ENCODE measurements at regions not wholly inside any gene's neighbourhood (a gene's known extent, or its start where the extent isn't known, plus 50 kb on each side); places are given as distances from the start of the nearest gene placed in this dataset.
"Not testable (repeated sequence)": the region's sequence is repeated elsewhere in the genome, so short reads cannot be mapped to it uniquely, and the experiment has no call there.

DNA sequence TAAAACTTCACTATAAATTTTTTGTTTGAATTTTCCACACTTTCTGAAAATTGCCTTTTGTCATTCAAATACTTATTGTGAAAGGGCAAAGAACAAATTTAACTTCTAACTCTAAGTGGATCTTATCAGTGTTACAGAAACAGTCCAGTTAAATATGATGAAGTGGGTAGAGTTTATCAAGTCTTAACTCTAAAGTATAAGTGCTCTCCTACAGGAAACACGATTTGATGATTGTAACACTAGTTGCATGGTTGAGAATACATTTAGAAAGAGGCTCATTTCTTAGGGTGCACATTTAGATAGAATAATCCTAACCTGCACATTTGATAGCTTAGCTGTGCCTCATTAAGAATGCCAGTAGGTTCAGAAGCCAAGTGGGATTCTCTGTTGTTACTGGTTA is 838.3 kb upstream of the ATXN7L3B start:
- WGBS, 2 experiments (ENCODE audit: low coverage in 1 of 2, low lambda C conversion rate in 2 of 2, missing lambda C conversion rate in 2 of 2) = 0 to 3% methylated on average over 1 of the region's 1 CpG
- H3K4me3 ChIP-seq = no peak overlapping the region
- H3K4me2 ChIP-seq (ENCODE audit: unreplicated experiment) = no peak overlapping the region
- H3K9me3 ChIP-seq (ENCODE audit: low read depth) = no peaks in the 10 kb centered on the region
- no peaks in the 10 kb centered on the region for H3K9me2 ChIP-seq (ENCODE audit: insufficient read depth)
- no peak overlapping the region for H2AFZ ChIP-seq
- H3K36me3 ChIP-seq (ENCODE audit: low read depth) = no peaks in the 10 kb centered on the region
- no peaks in the 10 kb centered on the region for H3K4me1 ChIP-seq (ENCODE audit: insufficient read depth)
- no peak overlapping the region for H3K27ac ChIP-seq
- H3F3A ChIP-seq (ENCODE audit: insufficient read depth) = no peaks in the 10 kb centered on the region
- no peaks in the 10 kb centered on the region for H4K20me1 ChIP-seq (ENCODE audit: insufficient read depth)
- no peak for TF ChIP-seq EZH2phosphoT487 (IDR thresholded peaks at IDR 0.05; ENCODE audit: insufficient read depth, low read depth)
- H3K9ac ChIP-seq = no peak overlapping the region
- in situ Hi-C loops (cut with MboI) = no loop called here
- H3K27me3 ChIP-seq (replicated peaks; ENCODE audit: insufficient read depth) = no peaks in the 10 kb centered on the region
- no peaks in the 10 kb centered on the region for H3K79me2 ChIP-seq (ENCODE audit: insufficient read depth)
- DNase-seq = no peak

GRCh38 chr12:73714655-73715054 is 823.0 kb upstream of the ATXN7L3B start:
- H3K27ac ChIP-seq = no peak overlapping the region
- WGBS, 2 experiments (ENCODE audit: low coverage in 1 of 2, low lambda C conversion rate in 2 of 2, missing lambda C conversion rate in 2 of 2) = 24 to 40% methylated on average over 2 of the region's 2 CpGs

DNA sequence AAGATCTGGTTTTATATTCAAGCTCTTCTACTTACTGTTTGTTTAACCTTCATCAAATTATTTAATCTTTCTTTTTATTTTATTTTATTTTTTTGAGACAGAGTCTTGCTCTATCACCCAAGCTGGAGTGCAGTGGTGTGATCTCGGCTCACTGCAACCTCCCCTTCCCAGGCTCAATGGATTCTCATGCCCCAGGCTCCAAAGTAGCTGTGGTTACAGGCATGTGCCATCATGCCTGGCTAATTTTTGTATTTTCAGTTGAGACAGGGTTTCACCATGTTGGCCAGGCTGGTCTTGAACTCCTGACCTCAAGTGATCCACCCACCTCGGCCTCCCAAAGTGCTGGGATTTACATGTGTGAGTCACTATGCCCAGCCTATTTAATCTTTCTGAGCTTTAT is 821.5 kb upstream of the ATXN7L3B start:
- H3K4me2 ChIP-seq (ENCODE audit: unreplicated experiment); H3K27me3 ChIP-seq (replicated peaks; ENCODE audit: insufficient read depth); H3K36me3 ChIP-seq (ENCODE audit: low read depth); H3K79me2 ChIP-seq (ENCODE audit: insufficient read depth); H4K20me1 ChIP-seq (ENCODE audit: insufficient read depth); H3K4me3 ChIP-seq; H3K9me3 ChIP-seq (ENCODE audit: low read depth); H3F3A ChIP-seq (ENCODE audit: insufficient read depth); in situ Hi-C loops (cut with MboI); H2AFZ ChIP-seq; H3K4me1 ChIP-seq (ENCODE audit: insufficient read depth); H3K9me2 ChIP-seq (ENCODE audit: insufficient read depth); H3K9ac ChIP-seq; DNase-seq; H3K27ac ChIP-seq: not testable (repeated sequence)
- WGBS, 2 experiments (ENCODE audit: low coverage in 1 of 2, low lambda C conversion rate in 2 of 2, missing lambda C conversion rate in 2 of 2) = 8 to 9% methylated on average over 2 of the region's 2 CpGs

More at GRCh38 chr12:73714655-73715054, 823.0 kb upstream of the ATXN7L3B start:
- no peak overlapping the region for H3K4me2 ChIP-seq (ENCODE audit: unreplicated experiment)
- H4K20me1 ChIP-seq (ENCODE audit: insufficient read depth) = no peaks in the 10 kb centered on the region
- no peaks in the 10 kb centered on the region for H3K9me3 ChIP-seq (ENCODE audit: low read depth)
- DNase-seq = no peak
- no peaks in the 10 kb centered on the region for H3K4me1 ChIP-seq (ENCODE audit: insufficient read depth)
- no peaks in the 10 kb centered on the region for H3K9me2 ChIP-seq (ENCODE audit: insufficient read depth)
- no peak overlapping the region for H3K4me3 ChIP-seq
- no peak overlapping the region for H3K9ac ChIP-seq
- no peak overlapping the region for H2AFZ ChIP-seq
- no peaks in the 10 kb centered on the region for H3K27me3 ChIP-seq (replicated peaks; ENCODE audit: insufficient read depth)
- no peaks in the 10 kb centered on the region for H3K36me3 ChIP-seq (ENCODE audit: low read depth)
- no peak for TF ChIP-seq EZH2phosphoT487 (IDR thresholded peaks at IDR 0.05; ENCODE audit: insufficient read depth, low read depth)
- in situ Hi-C loops (cut with MboI) = no loop called here
- H3F3A ChIP-seq (ENCODE audit: insufficient read depth) = no peaks in the 10 kb centered on the region
- H3K79me2 ChIP-seq (ENCODE audit: insufficient read depth) = no peaks in the 10 kb centered on the region

GRCh38 chr12:73719223-73719622 is 818.4 kb upstream of the ATXN7L3B start:
- Histone ChIP-seq H3K4me3 (no peak overlapping the region), H3K27me3 (replicated peaks; ENCODE audit: insufficient read depth) (no peaks in the 10 kb centered on the region), H3K9me3 (ENCODE audit: low read depth) (no peaks in the 10 kb centered on the region), H3K79me2 (ENCODE audit: insufficient read depth) (no peaks in the 10 kb centered on the region), H3K4me2 (ENCODE audit: unreplicated experiment) (no peak overlapping the region), H4K20me1 (ENCODE audit: insufficient read depth) (no peaks in the 10 kb centered on the region), H3K9me2 (ENCODE audit: insufficient read depth) (no peaks in the 10 kb centered on the region), H3K4me1 (ENCODE audit: insufficient read depth) (no peaks in the 10 kb centered on the region), H3K27ac (no peak overlapping the region), H3F3A (ENCODE audit: insufficient read depth) (no peaks in the 10 kb centered on the region), H2AFZ (no peak overlapping the region), H3K9ac (no peak overlapping the region), H3K36me3 (ENCODE audit: low read depth) (no peaks in the 10 kb centered on the region)
- in situ Hi-C loops (cut with MboI) = no loop called here
- 16 to 26% methylated on average over 5 of the region's 5 CpGs for WGBS, 2 experiments (ENCODE audit: low coverage in 1 of 2, low lambda C conversion rate in 2 of 2, missing lambda C conversion rate in 2 of 2)
- TF ChIP-seq EZH2 (IDR thresholded peaks at IDR 0.05; ENCODE audit: insufficient read depth, poor library complexity, severe bottlenecking) = no peak
- DNase-seq = no peak

DNA sequence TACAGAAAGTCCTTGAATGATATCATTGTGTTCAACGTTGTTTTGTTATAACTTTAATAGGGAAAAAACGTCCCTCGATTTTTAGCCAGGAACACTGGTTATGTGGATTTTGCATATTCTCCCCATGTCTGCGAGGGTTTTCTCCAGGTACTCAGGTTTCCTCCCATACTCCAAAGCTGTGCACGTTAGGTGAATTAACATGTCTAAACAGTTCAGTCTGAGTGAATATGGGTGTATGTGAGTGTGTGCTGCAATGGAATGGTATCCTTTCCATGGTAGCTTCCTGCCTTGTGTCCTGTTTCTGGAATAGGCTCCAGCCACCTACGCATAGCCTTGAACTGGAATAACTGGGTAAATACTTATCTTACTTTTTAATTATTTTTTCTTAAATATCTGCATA is 810.8 kb upstream of the ATXN7L3B start:
- no peaks in the 10 kb centered on the region for H3K79me2 ChIP-seq (ENCODE audit: insufficient read depth)
- no peaks in the 10 kb centered on the region for H3F3A ChIP-seq (ENCODE audit: insufficient read depth)
- in situ Hi-C loops (cut with MboI) = no loop called here
- no peak overlapping the region for H2AFZ ChIP-seq
- H3K9me2 ChIP-seq (ENCODE audit: insufficient read depth) = no peaks in the 10 kb centered on the region
- no peaks in the 10 kb centered on the region for H3K9me3 ChIP-seq (ENCODE audit: low read depth)
- WGBS, 2 experiments (ENCODE audit: low coverage in 1 of 2, low lambda C conversion rate in 2 of 2, missing lambda C conversion rate in 2 of 2) = 14 to 17% methylated on average over 6 of the region's 6 CpGs
- DNase-seq = no peak
- H3K9ac ChIP-seq = no peak overlapping the region
- no peaks in the 10 kb centered on the region for H3K4me1 ChIP-seq (ENCODE audit: insufficient read depth)
- H3K4me2 ChIP-seq (ENCODE audit: unreplicated experiment) = no peak overlapping the region
- H3K27me3 ChIP-seq (replicated peaks; ENCODE audit: insufficient read depth) = no peaks in the 10 kb centered on the region
- no peaks in the 10 kb centered on the region for H4K20me1 ChIP-seq (ENCODE audit: insufficient read depth)
- TF ChIP-seq EZH2 (IDR thresholded peaks at IDR 0.05; ENCODE audit: insufficient read depth, poor library complexity, severe bottlenecking) (no peak), EZH2phosphoT487 (IDR thresholded peaks at IDR 0.05; ENCODE audit: insufficient read depth, low read depth) (no peak)
- H3K36me3 ChIP-seq (ENCODE audit: low read depth) = no peaks in the 10 kb centered on the region
- no peak overlapping the region for H3K27ac ChIP-seq
- H3K4me3 ChIP-seq = no peak overlapping the region

All from GM23248 (cell line).